Mesothelial cell of epicardium (in vitro differentiated cells): ENCODE measurements at regions not wholly inside any gene's neighbourhood (a gene's known extent, or its start where the extent isn't known, plus 50 kb on each side); places are given as distances from the start of the nearest gene placed in this dataset.

Source experiments
- DNase-seq, 2 experiments: peaks; one replicate each; pipeline ENCODE4 v3.0.0; 2021; ENCODE audit warnings: low spot score in 2 of 2; ENCODE audit not compliant: unreplicated experiment in 2 of 2
- H3K27ac Mint-ChIP-seq: 2 replicates; pipeline ENCODE4 v1.8.0; 2021; ENCODE audit warnings: mixed read lengths
- H3K27me3 Mint-ChIP-seq: 2 replicates; pipeline ENCODE4 v1.8.0; 2021; ENCODE audit warnings: low read depth, mixed read lengths
- H3K36me3 Mint-ChIP-seq: 2 replicates; pipeline ENCODE4 v1.8.0; 2021; ENCODE audit warnings: mixed read lengths
- H3K4me1 Mint-ChIP-seq: 2 replicates; pipeline ENCODE4 v1.8.0; 2021; ENCODE audit warnings: mixed read lengths
- H3K4me3 Mint-ChIP-seq: 2 replicates; pipeline ENCODE4 v1.8.0; 2021; ENCODE audit warnings: mild to moderate bottlenecking, moderate library complexity, mixed read lengths
- H3K9me3 Mint-ChIP-seq: 2 replicates; pipeline ENCODE4 v1.8.0; 2021; ENCODE audit warnings: mixed read lengths
- CTCF ChIP-seq: fragments of 200-600 bp; sonication (generic); IDR thresholded peaks from one replicate; pipeline ENCODE4 v1.5.0; 2021; ENCODE audit warnings: antibody characterized with exemption; ENCODE audit not compliant: unreplicated experiment

GRCh38 chr9:87277346-87277745 is 220.3 kb upstream of the DAPK1 start:
- H3K27me3 Mint-ChIP-seq, result no peaks in the 10 kb centered on the region
- peaks cover 9% of the 10 kb centered on the region for H3K9me3 Mint-ChIP-seq
- no peak for DNase-seq
- no peak overlapping the region for H3K4me3 Mint-ChIP-seq
- H3K36me3 Mint-ChIP-seq, result no peaks in the 10 kb centered on the region
- H3K4me1 Mint-ChIP-seq, result peaks cover 49% of the 10 kb centered on the region
- TF ChIP-seq CTCF, result no peak
- peak overlapping the region; percentile 74 for H3K27ac Mint-ChIP-seq

GRCh38 chr9:87278971-87279733 is 218.5 kb upstream of the DAPK1 start:
- Mint-ChIP-seq H3K27ac (no peak overlapping the region), H3K27me3 (no peaks in the 10 kb centered on the region), H3K36me3 (no peaks in the 10 kb centered on the region), H3K4me3 (no peak overlapping the region), H3K4me1 (peaks cover 62% of the 10 kb centered on the region), H3K9me3 (peaks cover 9% of the 10 kb centered on the region)
- no peak for DNase-seq
- TF ChIP-seq CTCF, result no peak

- no peaks in the 10 kb centered on the region for H3K36me3 Mint-ChIP-seq
- peak overlapping the region; percentile 81 for H3K27ac Mint-ChIP-seq
- H3K4me3 Mint-ChIP-seq, result no peak overlapping the region
- no peak for TF ChIP-seq CTCF
- H3K4me1 Mint-ChIP-seq, result peaks cover 63% of the 10 kb centered on the region
- no peak for DNase-seq
- H3K9me3 Mint-ChIP-seq, result peaks cover 9% of the 10 kb centered on the region
- no peaks in the 10 kb centered on the region for H3K27me3 Mint-ChIP-seq
These were observed 217.2 kb upstream of the DAPK1 start for GRCh38 chr9:87280421-87280820.

GRCh38 chr9:87282538-87282937 is 215.1 kb upstream of the DAPK1 start:
- H3K4me1 Mint-ChIP-seq, result peaks cover 63% of the 10 kb centered on the region
- no peak for TF ChIP-seq CTCF
- H3K4me3 Mint-ChIP-seq, result no peak overlapping the region
- no peaks in the 10 kb centered on the region for H3K27me3 Mint-ChIP-seq
- no peak for DNase-seq
- peak overlapping the region; percentile 34 for H3K27ac Mint-ChIP-seq
- peaks cover 9% of the 10 kb centered on the region for H3K9me3 Mint-ChIP-seq
- no peaks in the 10 kb centered on the region for H3K36me3 Mint-ChIP-seq

- H3K27ac Mint-ChIP-seq, result peak overlapping the region; percentile 34
These were observed 214.1 kb upstream of the DAPK1 start for GRCh38 chr9:87283585-87283984.

More at GRCh38 chr9:87283585-87283984, 214.1 kb upstream of the DAPK1 start:
- Mint-ChIP-seq H3K4me3 (no peak overlapping the region), H3K27me3 (no peaks in the 10 kb centered on the region), H3K4me1 (peaks cover 60% of the 10 kb centered on the region), H3K9me3 (peaks cover 9% of the 10 kb centered on the region), H3K36me3 (no peaks in the 10 kb centered on the region)
- no peak for TF ChIP-seq CTCF
- DNase-seq, result no peak
